Putamen (tissue), 1 donor: ENCODE measurements at regions not wholly inside any gene's neighbourhood (a gene's known extent, or its start where the extent isn't known, plus 50 kb on each side); places are given as distances from the start of the nearest gene placed in this dataset.
"Not testable (repeated sequence)": the region's sequence is repeated elsewhere in the genome, so short reads cannot be mapped to it uniquely, and the experiment has no call there.

Source experiments
- DNase-seq: peaks from one replicate; pipeline ENCODE4 v3.0.0-alpha.2; 2016; ENCODE audit warnings: low spot score

GRCh38 chr10:3265088-3265487 is 92.5 kb upstream of the PITRM1 start:
- DNase-seq = no peak

GRCh38 chr10:3264161-3264761 is 91.7 kb upstream of the PITRM1 start:
- DNase-seq = no peak

GRCh38 chr10:3263747-3264146 is 91.2 kb upstream of the PITRM1 start:
- no peak for DNase-seq

GRCh38 chr10:3263082-3263481 is 90.5 kb upstream of the PITRM1 start:
- DNase-seq = no peak

- no peak for DNase-seq
Measured at GRCh38 chr10:3261921-3262320, 89.3 kb upstream of the PITRM1 start.

GRCh38 chr10:3260066-3260834 is 87.7 kb upstream of the PITRM1 start:
- no peak for DNase-seq

- DNase-seq = no peak
Measured at GRCh38 chr10:3259499-3259898, 86.9 kb upstream of the PITRM1 start.

- no peak for DNase-seq
Measured at GRCh38 chr10:3258394-3258793, 85.8 kb upstream of the PITRM1 start.

- no peak for DNase-seq
Measured at GRCh38 chr10:3255616-3256015, 83.0 kb upstream of the PITRM1 start.

GRCh38 chr10:3255075-3255474 is 82.5 kb upstream of the PITRM1 start:
- DNase-seq = no peak

- DNase-seq = not testable (repeated sequence)
Measured at GRCh38 chr10:3253974-3254373, 81.4 kb upstream of the PITRM1 start.

GRCh38 chr10:3251172-3251571 is 78.6 kb upstream of the PITRM1 start:
- DNase-seq = no peak

GRCh38 chr10:3249307-3249889 is 76.8 kb upstream of the PITRM1 start:
- no peak for DNase-seq

- DNase-seq = no peak
Measured at GRCh38 chr10:3248526-3249306, 76.1 kb upstream of the PITRM1 start.

- no peak for DNase-seq
Measured at GRCh38 chr10:3245395-3245794, 72.8 kb upstream of the PITRM1 start.

GRCh38 chr10:3241967-3242650 is 69.5 kb upstream of the PITRM1 start:
- DNase-seq = no peak

GRCh38 chr10:3241274-3241921 is 68.8 kb upstream of the PITRM1 start:
- DNase-seq = no peak

- no peak for DNase-seq
Measured at GRCh38 chr10:3239920-3240894, 67.6 kb upstream of the PITRM1 start.

- no peak for DNase-seq
Measured at GRCh38 chr10:3239066-3239919, 66.7 kb upstream of the PITRM1 start.
